Umbilical cord (tissue), 1 donor: ENCODE measurements at regions not wholly inside any gene's neighbourhood (a gene's known extent, or its start where the extent isn't known, plus 50 kb on each side); places are given as distances from the start of the nearest gene placed in this dataset.
"Not testable (repeated sequence)": the region's sequence is repeated elsewhere in the genome, so short reads cannot be mapped to it uniquely, and the experiment has no call there.

ENCODE experiments used
- DNase-seq: peaks from one replicate; pipeline ENCODE4 v3.0.0-alpha.2; 2015; ENCODE audit warnings: low spot score

DNA sequence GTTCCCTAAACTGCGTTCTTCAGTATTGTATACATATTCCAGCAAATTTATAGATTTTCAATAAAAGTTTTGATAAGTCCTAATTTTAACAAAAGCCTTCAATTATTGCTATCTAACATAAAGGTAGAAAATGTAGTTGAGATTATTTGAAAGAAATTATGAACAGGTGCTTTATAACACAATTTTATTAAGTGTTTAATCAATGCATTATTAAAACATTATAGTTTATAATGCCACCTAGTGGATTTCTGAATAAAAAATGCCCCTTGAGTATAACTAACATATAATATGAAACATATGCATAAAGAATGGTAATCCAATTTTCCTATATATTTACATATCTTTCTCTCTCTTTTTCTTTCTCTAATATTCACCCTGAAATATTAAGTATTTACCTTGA, 515.3 kb downstream of the SLC6A15 start:
- peak; percentile 20 for DNase-seq

DNA sequence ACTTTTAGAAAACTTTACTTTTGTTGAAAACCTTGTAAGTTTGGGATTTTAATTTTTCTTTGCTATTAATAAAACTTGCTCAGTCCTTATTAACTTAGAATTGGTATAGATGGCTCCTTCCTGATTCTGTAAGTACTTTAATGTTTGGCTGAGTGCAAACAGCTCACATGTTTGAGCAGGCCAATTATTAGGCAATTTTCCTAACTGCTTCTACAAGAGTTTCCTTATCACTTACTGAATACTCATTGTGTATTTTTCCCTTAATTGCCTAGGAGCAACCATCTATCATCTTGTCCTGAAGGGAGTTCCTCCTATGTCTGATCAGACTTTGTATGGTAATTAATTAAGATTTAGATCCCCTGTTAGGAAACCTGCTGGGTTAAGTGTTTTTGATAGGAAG, 521.4 kb downstream of the SLC6A15 start:
- not testable (repeated sequence) for DNase-seq

- DNase-seq: no peak
Observed at GRCh38 chr12:84384384-84384783, 528.2 kb downstream of the SLC6A15 start.

- not testable (repeated sequence) for DNase-seq
Observed at GRCh38 chr12:84382486-84382885, 530.1 kb downstream of the SLC6A15 start.

GRCh38 chr12:84376320-84376719, 536.3 kb downstream of the SLC6A15 start:
- no peak for DNase-seq

GRCh38 chr12:84375449-84376170, 537.0 kb downstream of the SLC6A15 start:
- peak; percentile 54 for DNase-seq

DNA sequence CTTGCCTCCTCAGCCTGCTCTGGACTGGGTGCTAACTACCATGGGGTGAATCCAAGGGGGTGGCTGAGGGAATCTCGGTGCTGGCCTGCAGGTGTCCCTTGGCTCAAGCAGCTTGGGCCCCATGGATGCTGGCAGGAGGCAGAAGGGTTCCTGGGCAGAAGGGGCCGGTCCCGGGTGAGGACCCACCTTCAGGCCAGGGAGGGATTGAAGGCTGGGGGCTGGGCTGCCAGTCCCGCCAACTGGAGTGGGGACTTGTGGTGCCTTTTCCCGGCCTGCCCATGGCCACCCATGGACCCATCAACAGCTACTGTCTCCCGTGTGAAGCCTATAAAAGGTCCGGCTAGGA, 550.1 kb downstream of the SLC6A15 start:
- no peak for DNase-seq

GRCh38 chr12:84361651-84362551, 550.7 kb downstream of the SLC6A15 start:
- DNase-seq: no peak

DNA sequence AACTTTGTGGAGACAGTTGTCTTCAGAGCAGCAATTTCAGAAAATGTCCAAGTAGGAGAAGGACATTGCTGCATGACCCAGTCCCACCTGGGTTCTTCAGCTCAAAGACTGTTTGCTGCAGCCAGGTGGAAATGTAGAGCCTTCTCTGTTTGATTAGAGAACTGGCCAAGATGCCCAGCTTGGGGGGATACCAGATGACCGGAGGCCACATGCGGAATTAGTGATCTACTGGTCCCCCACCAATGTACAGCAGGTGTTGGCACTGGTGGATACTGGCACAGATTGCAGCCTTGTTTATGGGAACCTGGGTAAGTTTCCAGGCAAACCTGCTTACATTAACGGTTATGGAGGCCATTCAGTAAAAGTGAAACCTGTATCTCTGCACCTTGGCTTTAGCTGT, 555.3 kb downstream of the SLC6A15 start:
- no peak for DNase-seq

DNA sequence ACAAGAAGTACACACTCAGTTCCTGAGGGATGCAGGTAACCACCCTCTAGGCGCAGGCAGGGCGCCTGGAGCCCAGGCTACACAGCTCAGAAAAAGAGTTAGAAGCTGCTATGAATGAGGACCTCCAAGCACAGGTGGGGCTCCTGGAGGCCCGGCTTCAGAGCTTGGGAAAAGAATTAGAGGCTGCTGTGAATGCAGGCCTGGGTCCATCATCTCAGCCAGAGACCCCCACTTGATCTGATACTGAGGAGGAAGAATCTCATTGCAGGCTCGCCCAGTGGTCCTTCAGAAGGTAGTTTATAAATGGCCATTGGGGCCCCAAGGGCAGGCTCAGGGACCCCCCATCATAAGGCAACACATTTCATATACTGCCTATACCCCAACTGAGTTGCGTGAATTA, 556.4 kb downstream of the SLC6A15 start:
- no peak for DNase-seq

- DNase-seq: no peak
Observed at GRCh38 chr12:84355561-84355960, 557.0 kb downstream of the SLC6A15 start.

DNA sequence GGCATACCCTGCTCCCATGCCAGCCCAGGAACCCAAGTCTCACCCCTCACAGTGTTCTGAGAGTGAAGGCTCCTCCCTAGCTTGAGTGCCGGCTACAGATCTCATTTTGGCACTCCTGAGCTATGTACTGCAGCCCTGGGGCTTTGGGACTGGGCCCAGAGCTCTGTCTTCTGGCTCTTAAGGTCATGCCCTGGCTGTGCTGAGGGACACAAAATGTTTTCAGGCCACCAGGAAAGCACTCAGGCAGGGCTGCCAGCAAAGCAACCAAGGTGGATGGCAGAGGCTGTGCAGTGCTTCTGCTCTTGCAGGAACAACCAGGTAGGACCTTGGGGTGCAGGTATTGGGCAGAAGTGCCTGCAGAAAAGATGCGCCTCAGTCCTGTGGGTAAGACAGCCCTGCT, 564.0 kb downstream of the SLC6A15 start:
- no peak for DNase-seq

DNA sequence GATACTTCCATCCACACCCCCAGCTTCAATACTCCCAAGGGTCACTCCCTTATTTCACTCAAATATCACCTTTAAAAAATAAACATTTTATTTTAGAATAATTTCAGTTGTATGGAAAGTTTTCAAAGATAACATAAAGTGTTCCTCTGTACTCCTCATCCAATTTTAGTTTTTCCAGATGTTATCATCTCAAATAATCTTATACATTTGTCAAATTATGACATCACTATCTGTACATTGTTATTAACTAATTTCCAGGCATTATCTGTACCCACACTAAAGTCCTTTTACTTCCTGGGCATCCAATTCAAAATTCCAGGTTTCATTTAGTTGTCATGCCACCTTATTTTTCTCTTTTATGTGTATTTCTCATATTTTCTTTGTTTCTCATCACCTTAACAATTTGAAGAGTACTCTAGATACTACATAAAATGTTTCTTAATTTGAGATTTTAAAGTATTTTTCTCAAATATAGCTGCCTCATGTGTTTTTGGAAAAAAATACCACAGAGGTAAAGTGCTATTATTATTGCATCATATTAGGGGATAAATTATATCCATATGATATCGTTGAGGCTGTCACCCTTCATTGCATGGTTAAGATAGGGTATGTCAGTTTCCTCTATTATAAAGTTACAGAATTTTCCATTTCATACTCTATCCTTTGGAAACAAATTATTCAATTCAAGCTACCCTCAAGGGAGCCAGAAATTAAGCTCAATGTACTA, 571.0 kb downstream of the SLC6A15 start:
- DNase-seq: no peak

DNA sequence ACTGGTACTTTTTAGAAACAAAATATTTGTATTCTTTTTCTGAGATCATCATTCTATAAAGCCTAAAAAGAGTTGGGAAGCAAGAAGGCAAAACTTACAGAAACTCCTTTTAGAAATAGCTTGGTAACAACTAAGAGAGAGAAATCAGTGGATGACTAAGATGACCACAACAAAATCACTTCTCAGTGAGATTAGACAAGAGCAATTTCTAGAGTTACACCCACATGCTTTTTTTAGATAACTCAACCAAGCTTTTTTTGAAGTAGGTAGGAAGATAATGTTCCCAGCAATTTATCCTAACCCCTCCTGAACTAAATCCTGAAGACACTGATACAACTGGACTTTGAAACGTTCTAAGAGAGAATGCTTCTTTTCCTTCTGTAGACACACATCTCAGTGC, 576.4 kb downstream of the SLC6A15 start:
- DNase-seq: peak; percentile 12

- no peak for DNase-seq
Observed at GRCh38 chr12:84329938-84330337, 582.7 kb downstream of the SLC6A15 start.

DNA sequence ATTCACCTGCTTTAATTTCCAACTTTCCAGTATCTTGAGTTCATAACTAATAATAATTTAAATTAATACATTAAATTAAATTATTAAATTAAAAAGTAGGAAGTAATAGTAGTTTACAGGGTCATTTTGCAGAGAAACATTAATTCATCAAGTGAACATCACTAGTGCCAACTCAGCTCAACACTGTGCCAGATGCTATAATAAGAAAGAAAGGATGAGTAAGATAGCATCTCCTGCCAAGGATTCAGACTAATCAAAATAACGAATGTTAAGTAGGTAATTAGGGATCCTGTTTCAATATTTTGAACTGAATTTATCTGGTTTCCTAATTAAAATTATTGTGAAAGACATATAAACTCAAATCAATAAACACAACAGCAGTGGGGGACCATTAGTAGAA, 596.7 kb downstream of the SLC6A15 start:
- no peak for DNase-seq

GRCh38 chr12:84313323-84313675, 599.3 kb downstream of the SLC6A15 start:
- DNase-seq: no peak

DNA sequence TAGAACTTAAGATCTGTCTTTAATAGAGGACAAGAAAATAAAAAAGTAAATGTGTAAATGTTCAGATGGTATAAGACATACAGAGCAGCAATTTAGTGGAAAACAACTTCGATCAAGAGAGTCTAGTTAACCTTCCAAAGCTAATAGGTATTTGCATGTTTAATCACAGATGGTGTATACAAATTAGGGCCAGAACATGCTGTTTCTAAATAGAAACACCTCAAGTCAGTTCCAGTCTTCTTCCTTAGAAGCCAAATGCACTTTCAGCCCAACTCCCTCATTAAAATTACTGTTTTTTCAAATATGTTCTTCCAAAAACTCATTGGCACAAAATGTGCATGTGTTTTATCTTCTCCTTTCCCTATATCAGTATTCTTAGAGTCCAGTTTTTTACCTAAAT, 604.4 kb downstream of the SLC6A15 start:
- no peak for DNase-seq

GRCh38 chr12:84305144-84305543, 607.5 kb downstream of the SLC6A15 start:
- DNase-seq: no peak

DNA sequence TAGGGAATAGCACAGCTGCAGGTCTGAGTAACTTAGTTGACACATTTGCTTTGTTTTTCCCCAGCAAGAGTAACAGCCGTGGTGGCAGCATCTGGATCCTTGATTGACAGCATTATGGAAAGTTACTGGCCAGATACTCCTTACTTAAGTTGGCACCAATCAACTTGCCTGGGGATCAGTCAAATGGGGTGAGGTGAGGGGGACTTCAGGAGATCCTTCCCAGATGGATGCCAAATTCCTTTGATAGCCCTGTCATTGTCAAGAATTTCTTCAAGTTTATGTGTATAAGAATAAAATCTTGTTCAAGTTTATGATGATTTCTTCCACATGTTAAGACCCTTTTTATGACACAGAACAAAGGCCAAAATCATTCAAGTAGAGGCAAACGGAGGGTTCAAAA, 618.4 kb downstream of the SLC6A15 start:
- no peak for DNase-seq

GRCh38 chr12:84290168-84290567, 622.4 kb downstream of the SLC6A15 start:
- DNase-seq: no peak

DNA sequence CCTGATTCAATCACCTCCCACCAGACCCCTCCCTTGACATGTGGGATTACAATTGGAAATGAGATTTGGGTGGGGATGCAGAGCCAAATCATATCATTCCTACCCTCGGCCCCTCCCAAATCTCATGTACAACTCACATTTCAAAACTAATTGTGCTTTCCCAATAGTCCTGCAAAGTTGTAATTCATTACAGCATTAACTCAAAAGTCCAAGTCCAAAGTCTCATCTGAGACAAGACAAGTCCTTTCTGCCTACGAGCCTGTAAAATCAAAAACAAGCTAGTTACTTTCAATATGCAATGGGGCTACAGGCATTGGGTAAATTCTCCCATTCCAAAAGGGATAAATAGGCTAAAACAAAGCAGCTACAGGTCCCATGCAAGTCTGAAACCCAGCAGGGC, 634.6 kb downstream of the SLC6A15 start:
- no peak for DNase-seq

DNA sequence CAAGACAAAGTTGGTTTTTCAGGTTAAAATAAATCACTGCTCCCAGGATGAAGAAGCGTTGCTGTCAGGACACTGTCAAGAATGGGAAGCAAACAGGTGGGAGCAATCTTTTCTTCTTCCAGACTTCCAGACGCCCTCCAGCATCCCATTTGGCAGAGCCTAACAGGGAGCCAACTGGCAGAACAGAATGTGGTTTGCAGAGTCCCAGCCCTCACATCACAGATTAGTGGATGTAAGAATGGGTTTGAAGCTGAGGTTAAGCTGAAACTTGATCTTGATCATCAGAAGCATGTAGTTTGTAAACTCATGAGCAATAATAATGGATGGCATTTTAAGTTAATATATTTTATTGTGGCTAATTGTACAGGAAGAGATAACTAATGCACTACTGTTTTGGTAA, 636.4 kb downstream of the SLC6A15 start:
- DNase-seq: no peak
